ENCODE measurements at regions not wholly inside any gene's neighbourhood (a gene's known extent, or its start where the extent isn't known, plus 50 kb on each side); places are given as distances from the start of the nearest gene placed in this dataset.

DNA sequence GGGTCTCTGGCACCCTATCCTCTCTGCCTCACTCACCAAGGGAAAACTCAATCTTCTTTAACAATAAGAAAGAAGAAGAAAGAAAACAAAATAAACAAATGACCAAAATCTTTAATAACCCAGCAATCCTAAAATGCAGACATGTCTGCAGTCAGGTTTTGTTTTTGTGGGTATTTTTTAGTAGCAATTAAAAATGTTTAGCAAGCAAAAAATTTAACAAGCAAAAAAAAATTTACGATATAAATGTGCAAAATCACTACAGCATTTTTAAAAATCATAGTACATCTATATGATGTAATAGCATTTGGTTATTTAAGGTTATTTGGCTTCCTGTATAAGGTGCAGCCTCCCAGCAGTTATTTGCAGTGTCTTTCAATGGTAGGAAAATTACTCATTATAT lies 151.3 kb upstream of the MAP3K1 start:
- no peak for TF ChIP-seq POLR2A (IDR thresholded peaks at IDR 0.05)
- TF ChIP-seq, protein P1, sequence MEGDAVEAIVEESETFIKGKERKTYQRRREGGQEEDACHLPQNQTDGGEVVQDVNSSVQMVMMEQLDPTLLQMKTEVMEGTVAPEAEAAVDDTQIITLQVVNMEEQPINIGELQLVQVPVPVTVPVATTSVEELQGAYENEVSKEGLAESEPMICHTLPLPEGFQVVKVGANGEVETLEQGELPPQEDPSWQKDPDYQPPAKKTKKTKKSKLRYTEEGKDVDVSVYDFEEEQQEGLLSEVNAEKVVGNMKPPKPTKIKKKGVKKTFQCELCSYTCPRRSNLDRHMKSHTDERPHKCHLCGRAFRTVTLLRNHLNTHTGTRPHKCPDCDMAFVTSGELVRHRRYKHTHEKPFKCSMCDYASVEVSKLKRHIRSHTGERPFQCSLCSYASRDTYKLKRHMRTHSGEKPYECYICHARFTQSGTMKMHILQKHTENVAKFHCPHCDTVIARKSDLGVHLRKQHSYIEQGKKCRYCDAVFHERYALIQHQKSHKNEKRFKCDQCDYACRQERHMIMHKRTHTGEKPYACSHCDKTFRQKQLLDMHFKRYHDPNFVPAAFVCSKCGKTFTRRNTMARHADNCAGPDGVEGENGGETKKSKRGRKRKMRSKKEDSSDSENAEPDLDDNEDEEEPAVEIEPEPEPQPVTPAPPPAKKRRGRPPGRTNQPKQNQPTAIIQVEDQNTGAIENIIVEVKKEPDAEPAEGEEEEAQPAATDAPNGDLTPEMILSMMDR (IDR thresholded peaks at IDR 0.05): no peak
- no peak for TF ChIP-seq EP300 (IDR thresholded peaks at IDR 0.05)

Data from suprapubic skin (tissue), 3 donors.